Mucosa of stomach (tissue), 1 donor: ENCODE measurements at regions not wholly inside any gene's neighbourhood (a gene's known extent, or its start where the extent isn't known, plus 50 kb on each side); places are given as distances from the start of the nearest gene placed in this dataset.
A peak's percentile ranks its signal among the peaks of the same experiment; 100 is the strongest.
"Not testable (repeated sequence)": the region's sequence is repeated elsewhere in the genome, so short reads cannot be mapped to it uniquely, and the experiment has no call there.

Source experiments
- H3K27me3 ChIP-seq: one replicate; pipeline ENCODE4 v1.7.0; 2013; ENCODE audit warnings: mild to moderate bottlenecking, low read length; ENCODE audit not compliant: control insufficient read depth, insufficient read depth
- H3K36me3 ChIP-seq: one replicate; pipeline ENCODE4 v1.7.0; 2013; ENCODE audit warnings: low read length; ENCODE audit not compliant: control insufficient read depth, insufficient read depth
- H3K4me1 ChIP-seq: one replicate; pipeline ENCODE4 v1.7.0; 2013; ENCODE audit warnings: mild to moderate bottlenecking, low read length; ENCODE audit not compliant: control insufficient read depth, insufficient read depth
- H3K4me3 ChIP-seq: one replicate; pipeline ENCODE4 v1.7.0; 2013; ENCODE audit warnings: low read length
- H3K9ac ChIP-seq: one replicate; pipeline ENCODE4 v1.7.0; 2013; ENCODE audit warnings: mild to moderate bottlenecking, low read length, moderate library complexity
- H3K9me3 ChIP-seq: one replicate; pipeline ENCODE4 v1.7.0; 2013; ENCODE audit warnings: mild to moderate bottlenecking, low read length, moderate library complexity; ENCODE audit not compliant: control insufficient read depth
- donor health status: Pancreatic carcinoma.

DNA sequence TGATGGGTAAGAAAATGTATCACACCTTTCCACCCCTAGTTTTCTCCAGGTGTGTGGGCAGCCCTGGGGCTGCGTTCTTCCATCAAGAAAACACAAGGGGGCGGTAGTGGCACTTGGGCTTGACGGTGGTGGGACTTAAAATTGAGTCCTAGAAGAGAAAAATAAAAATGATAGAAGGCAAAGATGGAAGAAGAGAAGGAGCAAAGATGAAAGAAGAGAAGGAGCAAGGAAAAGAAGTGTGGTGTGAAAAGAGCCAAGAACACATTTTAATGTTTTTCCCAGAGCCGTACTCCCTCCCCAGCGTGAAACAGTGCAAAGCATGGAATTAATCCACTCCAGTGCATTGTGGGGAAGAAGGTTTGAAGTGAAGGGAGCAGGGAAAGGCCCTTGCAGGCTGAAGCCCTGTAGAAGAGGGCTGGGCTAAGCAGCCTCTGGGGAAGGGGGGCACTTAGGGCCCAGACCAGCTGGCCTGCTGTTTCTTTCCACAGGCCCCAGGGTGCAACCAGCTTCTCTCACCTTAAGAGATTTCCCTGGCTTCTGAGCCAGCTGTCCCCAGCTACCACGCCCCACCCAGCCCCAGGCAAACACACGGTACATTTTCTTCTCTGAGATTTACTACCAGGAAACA is 256.8 kb downstream of the RNF152 start:
- Histone ChIP-seq H3K4me3 (no peak overlapping the region), H3K4me1 (peaks cover 33% of the 10 kb centered on the region), H3K9ac (peak overlapping the region; percentile 23), H3K36me3 (no peaks in the 10 kb centered on the region), H3K27me3 (peaks cover 25% of the 10 kb centered on the region), H3K9me3 (no peaks in the 10 kb centered on the region)

DNA sequence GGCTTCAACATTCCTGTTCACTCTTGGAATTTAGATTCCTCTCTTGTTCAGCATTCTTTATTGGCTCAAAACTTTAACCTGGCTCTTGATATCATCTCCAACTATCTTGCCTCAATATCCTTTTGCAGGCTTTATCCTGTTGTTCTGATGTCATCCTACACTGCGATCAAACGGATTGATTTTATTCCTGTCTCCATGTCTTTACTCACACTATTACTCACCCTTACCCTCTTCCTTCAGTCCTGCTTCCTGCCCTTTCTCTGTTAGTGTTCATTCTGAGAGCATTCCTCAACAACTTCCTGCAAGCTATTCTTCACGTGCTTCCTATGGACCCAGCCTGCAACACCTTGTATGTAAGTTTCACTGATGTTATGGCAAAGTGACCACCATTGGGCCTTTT is 264.7 kb downstream of the RNF152 start:
- H3K4me1 ChIP-seq, result no peaks in the 10 kb centered on the region
- H3K4me3 ChIP-seq, result no peak overlapping the region
- peaks cover 22% of the 10 kb centered on the region for H3K27me3 ChIP-seq
- H3K9ac ChIP-seq, result no peak overlapping the region
- no peaks in the 10 kb centered on the region for H3K36me3 ChIP-seq
- H3K9me3 ChIP-seq, result no peaks in the 10 kb centered on the region

DNA sequence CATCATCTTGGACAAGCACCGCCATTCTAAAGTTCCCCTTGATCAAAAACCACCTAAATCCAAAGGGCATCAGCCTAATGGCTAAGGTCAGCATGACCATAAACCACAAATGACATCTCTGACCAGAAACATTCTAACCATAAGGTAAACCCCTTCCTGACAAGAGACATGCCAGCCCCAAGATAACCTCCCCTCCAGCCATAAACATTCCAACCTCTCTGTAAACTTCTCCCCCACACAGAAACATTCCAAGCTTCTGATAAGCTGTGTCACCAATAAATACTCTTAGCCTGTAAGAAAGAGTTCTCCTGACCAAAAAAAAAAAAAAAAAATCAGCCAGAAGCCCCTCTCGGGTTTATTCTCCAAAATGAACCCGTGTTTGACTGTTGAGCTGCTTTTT is 268.2 kb downstream of the RNF152 start:
- H3K9ac ChIP-seq, H3K4me3 ChIP-seq, H3K4me1 ChIP-seq, H3K9me3 ChIP-seq, H3K36me3 ChIP-seq: not testable (repeated sequence)
- H3K27me3 ChIP-seq, result peaks cover 24% of the 10 kb centered on the region

GRCh38 chr18:61619783-61620182 is 273.0 kb downstream of the RNF152 start:
- peaks cover 25% of the 10 kb centered on the region for H3K27me3 ChIP-seq
- no peaks in the 10 kb centered on the region for H3K4me1 ChIP-seq
- H3K9me3 ChIP-seq, result no peaks in the 10 kb centered on the region
- H3K9ac ChIP-seq, result no peak overlapping the region
- H3K4me3 ChIP-seq, result no peak overlapping the region
- H3K36me3 ChIP-seq, result no peaks in the 10 kb centered on the region

DNA sequence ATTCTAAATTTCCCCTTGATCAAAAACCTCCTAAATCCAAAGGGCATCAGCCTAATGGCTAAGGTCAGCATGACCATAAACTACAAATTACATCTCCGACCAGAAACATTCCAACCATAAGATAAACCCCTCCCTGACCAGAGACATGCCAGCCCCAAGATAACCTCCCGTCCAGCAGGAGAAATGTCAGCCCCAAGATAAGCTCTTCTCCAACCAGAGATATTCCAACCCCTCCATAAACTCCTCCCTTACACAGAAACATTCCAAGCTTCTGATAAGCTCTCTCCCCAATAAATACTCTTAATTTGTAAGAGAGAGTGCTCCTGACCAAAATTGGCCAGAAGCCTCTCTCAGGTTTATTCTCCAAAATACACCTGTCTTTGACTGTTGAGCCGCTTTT is 274.0 kb downstream of the RNF152 start:
- no peak overlapping the region for H3K4me3 ChIP-seq
- peaks cover 27% of the 10 kb centered on the region for H3K27me3 ChIP-seq
- no peaks in the 10 kb centered on the region for H3K9me3 ChIP-seq
- no peaks in the 10 kb centered on the region for H3K4me1 ChIP-seq
- H3K36me3 ChIP-seq, result no peaks in the 10 kb centered on the region
- no peak overlapping the region for H3K9ac ChIP-seq

GRCh38 chr18:61616111-61616610 is 276.6 kb downstream of the RNF152 start:
- Histone ChIP-seq H3K9me3 (no peaks in the 10 kb centered on the region), H3K9ac (no peak overlapping the region), H3K36me3 (no peaks in the 10 kb centered on the region), H3K4me3 (no peak overlapping the region), H3K4me1 (no peaks in the 10 kb centered on the region), H3K27me3 (peaks cover 39% of the 10 kb centered on the region)

DNA sequence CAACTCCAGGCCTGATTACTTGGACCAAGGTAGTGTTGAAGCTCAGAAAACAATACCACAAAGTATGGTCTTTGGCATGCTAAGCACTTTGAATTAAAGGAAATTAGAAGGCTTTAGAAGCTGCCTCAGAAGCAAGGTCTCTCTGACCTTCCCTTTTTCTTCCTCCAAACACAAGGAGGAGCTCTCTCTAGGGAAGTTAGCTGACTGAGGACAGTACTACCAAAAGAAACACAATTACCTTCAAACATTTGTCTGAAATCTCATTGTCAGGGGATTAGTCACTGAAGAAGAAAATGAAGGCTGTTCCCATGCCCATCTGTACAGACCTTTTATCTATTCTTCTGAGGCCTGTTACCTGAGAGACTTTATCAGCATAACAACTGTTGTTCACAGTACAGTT is 279.3 kb downstream of the CDH20 start:
- Histone ChIP-seq H3K4me1 (no peaks in the 10 kb centered on the region), H3K36me3 (no peaks in the 10 kb centered on the region), H3K4me3 (no peak overlapping the region), H3K9ac (no peak overlapping the region), H3K27me3 (peaks cover 15% of the 10 kb centered on the region), H3K9me3 (no peaks in the 10 kb centered on the region)

DNA sequence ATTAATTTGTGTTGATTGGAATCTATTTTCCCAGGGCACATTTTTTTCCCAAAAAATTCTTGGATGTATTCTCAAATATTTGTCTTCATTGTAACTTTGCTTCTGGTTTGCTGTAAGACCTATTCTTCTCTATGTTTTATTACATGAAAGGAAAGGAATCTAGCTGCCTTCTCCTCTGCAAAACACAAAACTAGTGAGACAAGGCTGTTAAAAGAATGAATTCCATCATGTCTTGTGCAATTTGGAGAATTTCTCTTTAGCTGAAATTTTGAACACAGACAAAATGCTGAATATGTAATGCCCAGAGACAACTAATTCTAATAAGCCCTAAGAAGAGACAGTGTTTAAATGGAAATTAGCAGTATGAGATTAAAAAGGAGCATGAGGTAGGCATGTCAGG is 275.9 kb downstream of the CDH20 start:
- H3K36me3 ChIP-seq, result no peaks in the 10 kb centered on the region
- H3K9me3 ChIP-seq, result no peaks in the 10 kb centered on the region
- H3K4me3 ChIP-seq, result no peak overlapping the region
- H3K9ac ChIP-seq, result no peak overlapping the region
- H3K4me1 ChIP-seq, result no peaks in the 10 kb centered on the region
- H3K27me3 ChIP-seq, result peaks cover 20% of the 10 kb centered on the region

- H3K36me3 ChIP-seq, result no peaks in the 10 kb centered on the region
- H3K27me3 ChIP-seq, result peaks cover 13% of the 10 kb centered on the region
- H3K9me3 ChIP-seq, result no peaks in the 10 kb centered on the region
- no peak overlapping the region for H3K4me3 ChIP-seq
- H3K4me1 ChIP-seq, result no peaks in the 10 kb centered on the region
- H3K9ac ChIP-seq, result no peak overlapping the region
These were observed 275.1 kb downstream of the CDH20 start for GRCh38 chr18:61608316-61608715.

DNA sequence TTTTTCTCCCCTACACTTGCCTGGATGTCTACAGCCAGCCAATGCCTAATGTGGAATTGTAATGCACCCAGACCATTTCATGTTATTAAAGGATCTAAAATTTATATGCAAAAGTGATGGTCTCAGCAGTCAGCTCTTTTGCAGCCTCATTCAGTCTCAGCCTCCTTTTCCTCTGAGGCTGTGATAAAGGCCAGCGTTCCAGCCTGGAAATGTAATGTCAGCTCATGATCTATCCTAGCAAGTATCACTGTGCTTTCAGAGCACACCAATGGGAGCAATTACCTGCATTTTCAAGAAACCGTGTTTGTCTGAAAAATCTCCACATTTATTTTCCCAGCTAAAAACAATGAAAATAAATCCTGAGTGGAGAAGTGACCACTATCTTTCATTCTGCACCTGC is 274.6 kb downstream of the CDH20 start:
- Histone ChIP-seq H3K36me3 (no peaks in the 10 kb centered on the region), H3K9me3 (no peaks in the 10 kb centered on the region), H3K4me1 (no peaks in the 10 kb centered on the region), H3K4me3 (no peak overlapping the region), H3K27me3 (peaks cover 10% of the 10 kb centered on the region), H3K9ac (no peak overlapping the region)

GRCh38 chr18:61606759-61607158 is 273.5 kb downstream of the CDH20 start:
- Histone ChIP-seq H3K9ac (no peak overlapping the region), H3K4me3 (no peak overlapping the region), H3K36me3 (no peaks in the 10 kb centered on the region), H3K9me3 (no peaks in the 10 kb centered on the region), H3K27me3 (peaks cover 12% of the 10 kb centered on the region), H3K4me1 (no peaks in the 10 kb centered on the region)

DNA sequence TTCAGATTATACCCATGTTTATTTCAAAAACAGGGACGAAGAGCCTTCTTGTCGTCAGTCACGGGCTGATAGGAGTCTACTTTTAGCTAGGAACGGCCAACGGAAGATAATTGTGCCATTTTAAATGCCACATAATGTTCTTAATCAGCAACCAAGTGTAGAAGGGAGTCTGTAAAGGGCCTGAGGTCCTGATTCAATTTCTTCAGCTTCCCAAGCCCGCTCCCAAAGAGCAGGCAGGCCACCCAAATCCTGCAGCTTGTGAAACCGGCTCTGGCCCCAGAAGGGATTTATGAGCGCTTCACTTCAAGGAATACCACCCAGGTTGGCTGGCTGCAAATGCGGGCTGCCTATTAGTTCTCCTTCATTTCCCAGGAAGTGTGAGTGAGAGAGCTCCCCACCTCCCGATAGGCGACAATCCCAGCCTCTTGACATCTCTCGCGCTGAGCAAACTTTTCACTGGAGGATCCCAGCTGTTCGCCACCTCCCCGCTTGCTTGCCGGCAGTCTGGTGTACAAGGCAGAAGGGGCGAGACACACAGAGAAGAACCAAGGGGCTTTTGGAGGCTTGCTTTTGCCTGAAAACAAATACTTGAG is 272.9 kb downstream of the CDH20 start:
- peaks cover 12% of the 10 kb centered on the region for H3K27me3 ChIP-seq
- no peak overlapping the region for H3K9ac ChIP-seq
- no peak overlapping the region for H3K4me3 ChIP-seq
- H3K9me3 ChIP-seq, result no peaks in the 10 kb centered on the region
- no peaks in the 10 kb centered on the region for H3K36me3 ChIP-seq
- H3K4me1 ChIP-seq, result no peaks in the 10 kb centered on the region
